T-helper 1 cell treated with Interleukin-12 subunit alpha and Interleukin-12 subunit beta and Interleukin-4 antibody, amounts not matched to agents 30 μg/mL and 1 μg/mL, for 36 hours (primary cell): ENCODE measurements at regions not wholly inside any gene's neighbourhood (a gene's known extent, or its start where the extent isn't known, plus 50 kb on each side); places are given as distances from the start of the nearest gene placed in this dataset.
"Not testable (repeated sequence)": the region's sequence is repeated elsewhere in the genome, so short reads cannot be mapped to it uniquely, and the experiment has no call there.

Experiments used
- H3K27ac Mint-ChIP-seq: one replicate; pipeline ENCODE4 v1.8.0; 2021; ENCODE audit warnings: mild to moderate bottlenecking, mixed read lengths
- H3K27me3 Mint-ChIP-seq: one replicate; pipeline ENCODE4 v1.8.0; 2021; ENCODE audit warnings: low read depth, mixed read lengths
- H3K36me3 Mint-ChIP-seq: one replicate; pipeline ENCODE4 v1.8.0; 2021; ENCODE audit warnings: low read depth, mixed read lengths
- H3K4me1 Mint-ChIP-seq: one replicate; pipeline ENCODE4 v1.8.0; 2021; ENCODE audit warnings: low read depth, mixed read lengths
- H3K4me3 Mint-ChIP-seq: one replicate; pipeline ENCODE4 v1.8.0; 2021; ENCODE audit warnings: mild to moderate bottlenecking, moderate library complexity, mixed read lengths
- H3K9me3 Mint-ChIP-seq: one replicate; pipeline ENCODE4 v1.8.0; 2021; ENCODE audit warnings: mixed read lengths

GRCh38 chr4:189619441-189620250 lies 321.0 kb upstream of the FRG1 start:
- not testable (repeated sequence) for H3K4me3 Mint-ChIP-seq, H3K27ac Mint-ChIP-seq

DNA sequence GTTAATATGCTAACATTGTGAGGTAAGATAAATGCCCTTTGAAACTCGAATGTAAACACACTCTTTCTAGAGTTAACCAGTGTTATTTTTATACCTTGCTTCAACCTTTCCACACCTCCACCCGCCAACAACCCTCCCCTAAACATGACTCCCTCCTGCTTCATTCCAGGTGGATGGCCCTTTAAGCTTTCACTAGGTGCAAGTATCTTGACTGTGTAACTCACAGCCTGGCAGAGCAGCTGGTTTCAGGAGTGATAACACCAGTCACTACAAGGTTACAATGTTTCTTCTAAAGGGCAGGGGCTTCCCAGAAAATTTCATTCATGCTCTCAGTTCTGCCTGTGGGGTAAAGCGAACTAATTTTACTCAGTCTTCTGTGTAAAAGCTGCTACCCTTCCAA lies 318.1 kb upstream of the FRG1 start:
- not testable (repeated sequence) for H3K36me3 Mint-ChIP-seq, H3K9me3 Mint-ChIP-seq

More at GRCh38 chr4:189619441-189620250, 321.0 kb upstream of the FRG1 start:
- H3K9me3 Mint-ChIP-seq, H3K36me3 Mint-ChIP-seq, H3K4me1 Mint-ChIP-seq, H3K27me3 Mint-ChIP-seq: not testable (repeated sequence)

DNA sequence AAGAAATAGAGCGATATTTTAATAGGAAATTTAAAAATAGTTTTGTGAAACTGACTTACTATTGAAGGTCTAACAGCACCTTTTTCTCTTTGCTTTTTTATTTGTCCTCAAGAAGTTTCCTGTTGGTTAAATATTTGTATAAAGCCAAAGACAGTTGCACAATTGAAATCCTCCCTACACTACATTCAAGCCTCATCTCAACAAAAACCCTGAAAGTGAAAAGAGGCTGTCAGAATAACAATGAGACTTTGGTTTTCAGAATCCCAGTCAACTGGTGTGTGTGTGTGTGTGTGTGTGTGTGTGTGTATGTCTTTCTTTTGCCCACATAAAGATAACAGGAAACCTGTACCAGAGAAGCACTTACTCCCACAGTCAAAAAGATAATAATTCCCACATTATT lies 313.6 kb upstream of the FRG1 start:
- H3K36me3 Mint-ChIP-seq, H3K9me3 Mint-ChIP-seq, H3K4me3 Mint-ChIP-seq: not testable (repeated sequence)

More for the DNA sequence above, 318.1 kb upstream of the FRG1 start:
- H3K27me3 Mint-ChIP-seq, H3K27ac Mint-ChIP-seq, H3K4me1 Mint-ChIP-seq, H3K4me3 Mint-ChIP-seq: not testable (repeated sequence)

GRCh38 chr4:189629733-189630132 lies 310.9 kb upstream of the FRG1 start:
- H3K27ac Mint-ChIP-seq, H3K36me3 Mint-ChIP-seq, H3K4me3 Mint-ChIP-seq, H3K27me3 Mint-ChIP-seq, H3K4me1 Mint-ChIP-seq: not testable (repeated sequence)
- peaks cover 10% of the 10 kb centered on the region for H3K9me3 Mint-ChIP-seq

More for the DNA sequence above, 313.6 kb upstream of the FRG1 start:
- not testable (repeated sequence) for H3K4me1 Mint-ChIP-seq, H3K27me3 Mint-ChIP-seq, H3K27ac Mint-ChIP-seq

- Mint-ChIP-seq H3K27ac (peak overlapping the region; percentile 13), H3K9me3 (peaks cover 15% of the 10 kb centered on the region), H3K4me3 (peak overlapping the region; percentile 23)
- H3K27me3 Mint-ChIP-seq, H3K4me1 Mint-ChIP-seq, H3K36me3 Mint-ChIP-seq: not testable (repeated sequence)
These were observed 309.6 kb upstream of the FRG1 start for GRCh38 chr4:189630913-189631567.

DNA sequence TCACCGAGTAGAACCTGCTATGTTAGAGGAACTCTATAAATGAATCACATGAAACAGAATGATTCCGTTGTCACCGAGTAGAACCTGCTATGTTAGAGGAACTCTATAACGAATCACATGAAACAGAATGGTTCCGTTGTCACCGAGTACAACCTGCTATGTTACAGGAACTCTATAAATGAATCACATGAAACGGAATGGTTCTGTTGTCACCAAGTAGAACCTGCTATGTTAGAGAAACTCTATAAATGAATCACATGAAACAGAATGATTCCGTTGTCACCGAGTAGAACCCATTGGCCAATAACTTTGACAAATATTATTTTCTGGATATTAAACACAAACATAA lies 309.1 kb upstream of the FRG1 start:
- H3K4me3 Mint-ChIP-seq, H3K4me1 Mint-ChIP-seq, H3K36me3 Mint-ChIP-seq, H3K27me3 Mint-ChIP-seq: not testable (repeated sequence)
- H3K9me3 Mint-ChIP-seq, result peaks cover 15% of the 10 kb centered on the region
- peak overlapping the region; percentile 49 for H3K27ac Mint-ChIP-seq

- not testable (repeated sequence) for H3K9me3 Mint-ChIP-seq, H3K4me1 Mint-ChIP-seq, H3K27me3 Mint-ChIP-seq, H3K36me3 Mint-ChIP-seq, H3K4me3 Mint-ChIP-seq, H3K27ac Mint-ChIP-seq
These were observed 290.2 kb upstream of the FRG1 start for GRCh38 chr4:189650436-189650835.

- not testable (repeated sequence) for H3K4me1 Mint-ChIP-seq, H3K27ac Mint-ChIP-seq, H3K27me3 Mint-ChIP-seq, H3K9me3 Mint-ChIP-seq, H3K36me3 Mint-ChIP-seq, H3K4me3 Mint-ChIP-seq
These were observed 287.5 kb upstream of the FRG1 start for GRCh38 chr4:189653130-189653653.

- not testable (repeated sequence) for H3K36me3 Mint-ChIP-seq, H3K27me3 Mint-ChIP-seq, H3K27ac Mint-ChIP-seq, H3K4me1 Mint-ChIP-seq, H3K4me3 Mint-ChIP-seq, H3K9me3 Mint-ChIP-seq
These were observed 286.7 kb upstream of the FRG1 start for GRCh38 chr4:189653983-189654382.

- H3K27ac Mint-ChIP-seq, H3K4me3 Mint-ChIP-seq, H3K9me3 Mint-ChIP-seq, H3K36me3 Mint-ChIP-seq, H3K27me3 Mint-ChIP-seq, H3K4me1 Mint-ChIP-seq: not testable (repeated sequence)
These were observed 286.3 kb upstream of the FRG1 start for GRCh38 chr4:189654396-189654795.

GRCh38 chr4:189655817-189656216 lies 284.9 kb upstream of the FRG1 start:
- H3K27ac Mint-ChIP-seq, H3K4me1 Mint-ChIP-seq, H3K4me3 Mint-ChIP-seq, H3K27me3 Mint-ChIP-seq, H3K9me3 Mint-ChIP-seq, H3K36me3 Mint-ChIP-seq: not testable (repeated sequence)

DNA sequence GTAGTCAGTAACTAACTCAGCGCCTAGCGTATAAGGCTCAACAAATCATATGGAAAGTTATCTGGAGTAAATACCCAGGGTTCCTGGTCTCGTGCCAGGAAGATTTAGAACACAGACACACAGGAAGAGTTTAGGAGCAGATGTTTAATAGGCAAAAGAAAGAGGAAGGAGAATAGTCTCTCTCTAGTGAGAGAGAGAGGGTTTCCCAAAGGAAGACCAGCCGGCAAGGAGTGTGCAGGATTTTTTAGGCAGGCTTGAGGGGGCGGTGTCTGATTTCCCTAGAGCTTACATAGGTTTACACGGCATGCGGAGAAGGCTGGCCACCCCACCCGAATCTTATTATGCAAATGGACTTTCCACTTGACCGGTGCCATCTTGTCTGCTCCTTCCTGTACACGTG lies 284.0 kb upstream of the FRG1 start:
- no peak overlapping the region for H3K27ac Mint-ChIP-seq
- peaks cover 2% of the 10 kb centered on the region for H3K4me1 Mint-ChIP-seq
- H3K27me3 Mint-ChIP-seq, result no peaks in the 10 kb centered on the region
- H3K36me3 Mint-ChIP-seq, result no peaks in the 10 kb centered on the region
- no peak overlapping the region for H3K4me3 Mint-ChIP-seq
- H3K9me3 Mint-ChIP-seq, result no peaks in the 10 kb centered on the region

- not testable (repeated sequence) for H3K36me3 Mint-ChIP-seq, H3K27ac Mint-ChIP-seq, H3K4me3 Mint-ChIP-seq, H3K4me1 Mint-ChIP-seq, H3K27me3 Mint-ChIP-seq, H3K9me3 Mint-ChIP-seq
These were observed 282.4 kb upstream of the FRG1 start for GRCh38 chr4:189658259-189658658.

DNA sequence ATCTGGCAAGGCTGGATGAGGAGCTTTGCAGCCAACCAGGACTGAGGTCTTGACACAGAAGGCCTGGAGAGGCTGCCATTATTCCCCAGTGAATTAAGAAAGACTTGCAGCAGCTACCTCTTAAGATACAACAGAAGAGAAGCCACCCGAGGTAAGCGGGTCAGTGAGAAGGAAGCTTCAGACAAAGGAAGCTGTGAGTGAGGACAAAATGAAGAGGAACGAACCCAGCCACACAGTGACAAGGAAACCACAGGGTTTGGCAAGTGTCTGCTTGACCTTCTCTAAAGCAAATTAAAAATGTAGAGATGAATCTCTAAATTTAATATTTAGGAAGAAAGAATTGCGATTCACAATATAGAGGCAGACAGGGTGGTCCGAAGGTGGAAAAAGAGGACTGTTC lies 281.8 kb upstream of the FRG1 start:
- not testable (repeated sequence) for H3K4me3 Mint-ChIP-seq, H3K9me3 Mint-ChIP-seq, H3K27me3 Mint-ChIP-seq, H3K36me3 Mint-ChIP-seq, H3K4me1 Mint-ChIP-seq, H3K27ac Mint-ChIP-seq

- no peaks in the 10 kb centered on the region for H3K36me3 Mint-ChIP-seq
- H3K9me3 Mint-ChIP-seq, result no peaks in the 10 kb centered on the region
- H3K27me3 Mint-ChIP-seq, result no peaks in the 10 kb centered on the region
- no peak overlapping the region for H3K27ac Mint-ChIP-seq
- H3K4me3 Mint-ChIP-seq, result no peak overlapping the region
- H3K4me1 Mint-ChIP-seq, result peaks cover 2% of the 10 kb centered on the region
These were observed 281.4 kb upstream of the FRG1 start for GRCh38 chr4:189659287-189659686.
